GM21447 (cell line): ENCODE measurements at regions not wholly inside any gene's neighbourhood (a gene's known extent, or its start where the extent isn't known, plus 50 kb on each side); places are given as distances from the start of the nearest gene placed in this dataset.

Experiments used
- ATAC-seq: cut with Tn5 transposase; IDR thresholded peaks from one replicate; pipeline ENCODE4 v1.9.1; 2021; ENCODE audit not compliant: unreplicated experiment

DNA sequence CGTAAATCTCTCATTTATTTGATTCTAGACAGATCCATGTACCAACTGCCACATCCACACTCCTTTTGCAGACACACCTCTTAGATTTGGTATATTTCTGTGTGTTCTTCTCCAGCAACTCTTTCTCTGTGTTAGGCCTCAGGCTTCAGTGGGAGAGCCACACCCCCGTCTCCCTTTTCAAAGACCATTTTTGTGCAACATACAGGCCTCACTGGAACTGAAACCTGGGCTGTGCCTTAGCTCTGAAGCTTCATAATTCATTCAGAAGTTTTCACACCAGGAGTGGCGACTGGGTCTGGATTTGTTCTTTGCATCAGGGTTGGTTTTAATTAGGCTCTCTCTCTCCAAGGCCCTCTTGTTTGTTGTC lies 170.2 kb downstream of the THBS2 start:
- no peak for ATAC-seq

DNA sequence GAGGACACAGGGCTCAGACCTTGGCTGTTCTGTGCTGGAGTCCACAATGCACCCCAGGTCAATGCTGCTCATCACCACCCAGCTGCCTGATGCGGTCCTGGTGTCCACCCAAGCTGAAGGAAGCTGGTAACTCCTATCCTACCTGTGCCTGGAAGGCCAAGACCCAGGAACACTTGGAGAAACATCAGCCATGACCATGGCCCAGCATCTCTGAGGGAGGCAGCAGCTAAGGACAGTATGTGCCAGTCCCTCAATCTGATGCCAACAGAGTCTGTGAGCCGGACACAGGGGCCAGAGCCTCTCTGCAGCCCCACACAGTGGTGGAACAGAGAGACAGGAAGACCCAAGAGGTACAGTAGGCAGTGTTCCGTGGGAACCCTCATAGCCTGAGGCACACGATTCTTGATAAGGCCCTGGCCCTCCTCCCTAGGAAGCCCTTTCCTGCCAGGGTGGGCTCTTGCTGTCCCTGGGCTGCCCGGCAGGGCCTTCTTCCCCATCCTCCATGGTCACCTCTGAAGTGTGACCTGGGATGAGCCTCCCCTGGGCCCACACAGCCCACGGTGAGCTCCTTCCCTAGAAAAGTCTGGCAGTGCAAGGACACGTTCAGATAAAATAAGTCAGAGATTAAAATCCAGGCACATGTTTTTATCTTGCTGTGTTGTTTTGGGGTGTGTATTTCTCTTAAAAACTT lies 170.7 kb downstream of the THBS2 start:
- no peak for ATAC-seq

- ATAC-seq = no peak
Observed at GRCh38 chr6:169082093-169082492, 171.6 kb downstream of the THBS2 start.

GRCh38 chr6:169081248-169081647 lies 172.4 kb downstream of the THBS2 start:
- ATAC-seq = no peak

GRCh38 chr6:169079650-169080049 lies 174.0 kb downstream of the THBS2 start:
- ATAC-seq = no peak

DNA sequence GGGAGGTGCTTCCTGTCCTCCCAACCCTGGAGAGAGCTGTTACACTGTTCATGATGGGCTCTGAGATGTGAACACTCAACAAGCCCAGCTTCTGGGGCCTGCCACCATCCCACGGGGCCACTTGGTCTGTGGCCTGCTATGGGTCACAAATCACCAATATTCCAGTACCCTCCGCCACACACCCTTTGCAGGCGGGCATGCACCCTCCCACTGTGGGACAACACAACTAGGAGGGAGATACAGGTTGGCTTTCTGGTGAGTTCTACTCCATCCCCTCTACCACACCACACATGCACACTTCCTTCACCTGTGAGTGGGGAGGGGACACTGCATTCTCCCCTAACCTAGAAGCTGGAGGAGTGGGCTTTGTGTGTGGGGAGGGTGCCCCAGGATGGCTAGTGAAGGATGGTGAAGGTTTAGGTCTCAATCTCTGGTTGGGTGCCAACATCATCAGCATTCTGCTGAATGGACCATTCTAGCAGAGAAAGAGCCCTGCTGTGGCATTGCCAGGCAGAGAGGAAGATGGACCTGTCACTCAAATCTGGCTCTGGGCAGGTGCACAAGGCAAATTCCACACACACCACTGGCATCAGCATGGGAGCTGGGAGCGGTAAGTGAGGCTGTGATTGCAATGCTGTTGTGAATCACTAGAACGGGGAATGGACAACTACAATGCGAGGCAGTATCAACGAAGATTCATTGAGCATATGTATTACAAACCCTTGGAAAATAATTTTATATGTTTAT lies 175.1 kb downstream of the THBS2 start:
- no peak for ATAC-seq

DNA sequence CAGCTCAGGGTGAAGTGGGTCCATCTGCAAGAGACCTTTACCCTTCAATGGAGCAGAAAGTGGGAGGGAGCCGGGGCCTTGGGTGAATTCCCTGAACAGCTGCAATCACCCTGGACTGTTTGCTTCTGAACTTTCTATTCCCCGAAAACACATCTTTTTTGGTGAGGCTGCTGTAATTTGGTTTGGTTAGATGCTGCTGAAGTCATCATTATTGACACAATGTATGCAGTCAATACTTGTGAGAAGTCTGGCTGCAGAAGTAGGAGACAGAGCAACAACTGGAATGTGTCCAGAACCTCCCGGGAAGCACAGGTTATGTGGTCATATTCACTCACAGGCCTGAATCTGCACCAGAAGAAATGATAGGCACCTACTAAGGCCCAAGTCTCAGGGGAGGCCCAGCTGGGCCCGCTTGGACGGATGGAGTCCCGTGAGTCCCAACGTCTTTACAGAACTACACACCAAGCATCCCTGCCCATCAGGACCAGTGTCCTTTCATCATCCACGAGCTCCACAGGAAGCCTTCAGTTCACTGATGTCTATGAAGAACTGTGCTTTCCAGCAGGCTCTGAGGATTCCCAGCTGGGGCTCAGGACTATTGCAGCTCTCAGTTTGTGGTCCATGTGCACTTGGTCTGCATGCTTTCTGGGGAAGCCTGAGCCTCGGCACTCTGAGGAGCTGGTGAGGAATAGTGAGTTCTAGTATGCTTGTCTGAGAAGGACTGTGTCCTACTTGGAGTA lies 177.6 kb downstream of the THBS2 start:
- ATAC-seq = no peak

- no peak for ATAC-seq
Observed at GRCh38 chr6:169075211-169075914, 178.3 kb downstream of the THBS2 start.

DNA sequence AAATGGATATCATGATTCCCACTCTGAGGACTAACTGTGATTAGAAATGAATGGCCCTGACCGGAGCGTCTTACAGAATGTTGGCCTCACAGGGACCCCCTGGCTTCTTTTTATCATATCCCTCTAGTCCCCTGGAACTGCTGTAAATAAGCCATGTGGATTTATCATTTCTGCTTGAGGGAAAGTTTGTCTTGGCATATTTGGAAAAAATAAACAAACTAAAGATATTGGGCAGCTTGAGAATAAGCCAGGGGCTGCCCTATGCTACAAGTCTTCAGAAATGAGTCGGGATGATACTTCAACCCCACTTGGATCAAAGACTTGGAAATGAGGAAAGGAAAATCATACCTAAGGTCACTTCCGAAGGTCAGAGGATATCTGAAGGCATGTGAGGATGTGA lies 179.1 kb downstream of the THBS2 start:
- ATAC-seq = no peak

GRCh38 chr6:169073311-169073710 lies 180.3 kb downstream of the THBS2 start:
- no peak for ATAC-seq

DNA sequence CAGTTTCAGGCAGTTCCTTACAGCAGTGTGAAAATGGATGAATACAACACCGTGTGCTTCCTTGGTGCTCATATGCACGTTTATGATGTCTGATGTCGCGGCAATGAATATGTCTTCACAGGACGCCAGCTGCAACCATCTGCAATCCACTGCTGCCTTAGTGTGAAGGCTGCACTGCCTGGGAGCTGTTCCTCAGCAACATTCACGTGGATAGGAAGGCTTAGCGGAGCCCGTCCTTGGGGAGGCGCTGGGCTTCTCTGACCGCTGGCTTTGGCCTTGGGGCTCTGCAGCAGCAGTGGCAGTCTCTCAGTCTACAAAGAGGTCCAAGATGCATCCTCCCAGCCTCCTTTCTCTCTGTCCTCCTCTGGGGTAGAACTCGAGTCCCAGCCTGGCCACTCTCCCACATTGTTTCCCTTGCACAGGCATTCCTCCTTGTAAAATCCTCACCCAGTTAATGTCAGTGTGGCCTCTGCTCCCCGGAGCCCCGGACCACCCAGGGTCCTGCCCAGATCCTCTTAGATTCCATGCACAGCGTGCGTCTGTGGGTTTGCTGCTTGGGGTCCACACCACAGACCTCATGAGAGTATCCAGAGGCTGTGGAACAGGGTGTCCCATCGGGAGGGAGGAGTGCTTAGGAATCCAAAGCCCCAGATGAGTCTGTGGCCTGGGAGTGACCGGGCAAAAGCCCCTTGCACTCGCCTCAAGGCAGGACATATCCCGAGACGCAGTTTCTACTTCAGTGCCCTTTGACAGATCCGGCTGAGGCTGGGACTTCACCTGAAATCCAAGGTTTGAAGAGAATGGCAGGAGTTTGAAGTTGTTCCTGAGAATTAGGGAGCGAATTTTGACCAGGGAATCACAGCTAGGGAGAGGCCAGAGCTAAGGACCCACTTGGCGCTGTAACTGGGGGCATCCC lies 181.3 kb downstream of the THBS2 start:
- no peak for ATAC-seq

DNA sequence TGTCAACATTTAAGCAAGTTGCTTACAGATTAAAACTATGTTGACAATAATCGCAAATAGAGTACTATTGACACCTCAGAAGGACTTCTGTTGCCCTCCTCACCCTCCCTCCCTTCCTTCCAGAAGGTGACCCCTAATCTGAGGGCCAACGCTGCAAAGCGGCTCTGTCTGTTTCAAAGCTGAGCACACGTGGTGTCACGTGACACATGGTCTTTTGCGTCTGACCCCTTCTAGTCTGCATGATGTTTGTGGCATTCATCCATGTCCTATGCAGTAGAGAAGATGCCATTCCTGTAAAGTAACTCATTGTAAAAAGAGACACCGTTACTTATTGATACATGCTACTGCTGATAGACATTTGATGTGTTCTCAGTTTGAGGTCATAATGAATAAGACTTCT lies 182.3 kb downstream of the THBS2 start:
- no peak for ATAC-seq

- ATAC-seq = no peak
Observed at GRCh38 chr6:169070506-169071176, 183.0 kb downstream of the THBS2 start.

GRCh38 chr6:169069356-169069755 lies 184.3 kb downstream of the THBS2 start:
- ATAC-seq = no peak

GRCh38 chr6:169064194-169064593 lies 189.5 kb downstream of the THBS2 start:
- no peak for ATAC-seq

DNA sequence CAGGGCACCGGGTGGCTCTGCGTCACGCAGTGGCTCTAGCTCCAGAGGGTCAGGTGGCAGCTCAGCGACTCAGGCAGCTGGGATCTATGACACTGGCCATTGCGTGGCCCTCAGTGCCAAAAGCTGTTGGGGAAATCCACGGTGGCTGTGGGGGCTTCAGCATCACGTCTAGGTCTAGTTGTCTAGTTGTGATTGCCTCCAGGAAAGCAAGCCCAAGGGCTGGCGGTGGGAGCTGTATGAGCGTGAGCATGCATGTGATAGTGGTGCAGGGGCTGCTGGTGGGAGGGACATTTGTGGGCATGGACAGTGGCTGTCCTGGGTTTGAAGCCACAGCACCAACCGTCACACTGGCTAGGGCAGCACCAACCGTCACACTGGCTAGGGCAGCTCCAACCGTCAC lies 191.4 kb downstream of the THBS2 start:
- ATAC-seq = no peak

DNA sequence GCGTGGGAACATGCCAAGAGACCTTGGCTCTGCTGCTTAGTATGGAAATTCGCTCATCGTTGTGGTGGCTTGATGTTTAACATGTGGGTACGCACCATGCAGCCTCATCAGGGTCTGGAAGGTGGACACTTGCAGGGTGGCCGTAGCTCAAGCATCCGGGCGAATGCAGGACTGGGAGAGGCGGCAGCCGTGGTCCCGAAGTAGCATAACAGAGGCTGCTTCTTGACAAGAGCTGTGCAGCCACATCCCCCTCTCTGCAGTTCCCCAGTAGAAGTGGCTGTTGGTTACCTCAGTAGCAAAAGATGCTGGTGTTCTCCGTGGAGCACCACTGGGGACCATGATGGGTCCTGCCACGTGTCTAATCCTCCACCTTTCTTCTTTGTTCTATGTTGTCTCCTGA lies 195.0 kb downstream of the THBS2 start:
- no peak for ATAC-seq

DNA sequence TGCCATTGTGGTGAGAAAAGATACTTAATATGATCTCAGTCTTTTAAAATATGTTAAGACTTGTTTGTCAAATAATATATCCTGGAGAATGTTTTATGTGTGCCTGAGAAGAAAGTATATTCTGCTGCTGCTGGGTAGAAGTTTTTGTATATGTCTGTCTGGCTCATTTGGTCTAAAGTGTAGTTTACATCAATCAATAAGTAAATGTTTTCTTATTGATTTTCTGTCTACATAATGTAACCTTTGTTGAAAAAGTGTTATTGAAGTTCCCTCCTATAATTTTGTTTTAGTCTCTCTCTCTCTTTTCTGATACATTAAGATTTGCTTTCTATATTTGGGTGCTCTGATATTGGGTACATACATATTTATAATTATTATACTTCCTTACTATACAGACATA lies 201.2 kb downstream of the THBS2 start:
- ATAC-seq = no peak

GRCh38 chr6:169051371-169051770 lies 202.3 kb downstream of the THBS2 start:
- no peak for ATAC-seq

DNA sequence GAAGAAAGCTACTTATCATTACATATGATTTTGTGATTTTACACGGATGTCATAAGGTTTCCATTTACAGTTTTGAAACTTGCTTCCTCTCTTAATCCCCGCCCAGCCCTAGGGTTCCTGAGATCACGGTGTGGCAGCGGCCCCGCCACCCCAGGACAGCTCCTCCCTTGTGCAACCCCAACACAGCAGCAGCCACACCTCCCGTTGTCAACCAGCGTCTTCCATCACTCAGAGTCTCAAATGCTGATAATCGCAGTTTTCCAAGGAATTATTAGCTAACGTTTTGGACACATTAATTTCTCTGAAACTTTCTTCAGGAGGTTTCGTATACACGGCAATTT lies 204.8 kb downstream of the THBS2 start:
- ATAC-seq = no peak
